Astrocyte (in vitro differentiated cells and primary cell): ENCODE measurements at regions not wholly inside any gene's neighbourhood (a gene's known extent, or its start where the extent isn't known, plus 50 kb on each side); places are given as distances from the start of the nearest gene placed in this dataset.
A peak's percentile ranks its signal among the peaks of the same experiment; 100 is the strongest.
"Not testable (repeated sequence)": the region's sequence is repeated elsewhere in the genome, so short reads cannot be mapped to it uniquely, and the experiment has no call there.

Experiments
- DNase-seq: peaks from one replicate; pipeline ENCODE4 v3.0.0-alpha.2; 2010; ENCODE audit warnings: low read depth
- FAIRE-seq: peaks from 2 replicates; lab custom pipeline; 2011; peaks lifted over from hg19 to GRCh38; lab: Jason Lieb, UNC
- H2AFZ ChIP-seq: 2 replicates; pipeline ENCODE4 v1.6.0; 2012; ENCODE audit warnings: low read depth, low read length, inconsistent platforms
- H3K27ac ChIP-seq: 2 replicates; pipeline ENCODE4 v1.5.1; 2011; ENCODE audit warnings: low read depth, low read length, inconsistent platforms
- H3K27me3 ChIP-seq: 2 replicates; pipeline ENCODE4 v1.6.0; 2011; ENCODE audit warnings: low read length, inconsistent platforms; ENCODE audit not compliant: insufficient read depth
- H3K36me3 ChIP-seq: 2 replicates; pipeline ENCODE4 v1.5.1; 2011; ENCODE audit warnings: low read length, inconsistent platforms; ENCODE audit not compliant: insufficient read depth
- H3K4me1 ChIP-seq: 2 replicates; pipeline ENCODE4 v1.5.1; 2011; ENCODE audit warnings: low read length, inconsistent platforms; ENCODE audit not compliant: insufficient read depth
- H3K4me2 ChIP-seq: 2 replicates; pipeline ENCODE4 v1.6.0; 2012; ENCODE audit warnings: low read length, inconsistent platforms
- H3K4me3 ChIP-seq: 2 replicates; pipeline ENCODE4 v1.5.1; 2011; ENCODE audit warnings: low read depth, mild to moderate bottlenecking, low read length, inconsistent platforms; ENCODE audit not compliant: insufficient read depth
- H3K79me2 ChIP-seq: 2 replicates; pipeline ENCODE4 v1.6.0; 2012; ENCODE audit warnings: mild to moderate bottlenecking, low read length, inconsistent platforms; ENCODE audit not compliant: insufficient read depth
- H3K9ac ChIP-seq: 2 replicates; pipeline ENCODE4 v1.6.0; 2012; ENCODE audit warnings: mild to moderate bottlenecking, low read length, inconsistent platforms
- H3K9me3 ChIP-seq: 2 replicates; pipeline ENCODE4 v1.5.1; 2012; ENCODE audit warnings: low read depth, mild to moderate bottlenecking, low read length, inconsistent platforms; ENCODE audit not compliant: insufficient read depth
- H4K20me1 ChIP-seq: 2 replicates; pipeline ENCODE4 v1.6.0; 2012; ENCODE audit warnings: low read length, inconsistent platforms; ENCODE audit not compliant: insufficient read depth
- H3K27ac Mint-ChIP-seq: one replicate; pipeline ENCODE4 v1.8.0; 2021; ENCODE audit warnings: mild to moderate bottlenecking, mixed read lengths; ENCODE audit not compliant: unreplicated experiment
- H3K27me3 Mint-ChIP-seq: one replicate; pipeline ENCODE4 v1.8.0; 2021; ENCODE audit warnings: low read depth, mixed read lengths; ENCODE audit not compliant: unreplicated experiment
- H3K36me3 Mint-ChIP-seq: one replicate; pipeline ENCODE4 v1.8.0; 2021; ENCODE audit warnings: low read depth, mixed read lengths; ENCODE audit not compliant: unreplicated experiment
- H3K4me1 Mint-ChIP-seq: one replicate; pipeline ENCODE4 v1.8.0; 2021; ENCODE audit warnings: low read depth, mixed read lengths; ENCODE audit not compliant: unreplicated experiment
- H3K4me3 Mint-ChIP-seq: one replicate; pipeline ENCODE4 v1.8.0; 2021; ENCODE audit warnings: mild to moderate bottlenecking, moderate library complexity, mixed read lengths; ENCODE audit not compliant: unreplicated experiment
- H3K9me3 Mint-ChIP-seq: one replicate; pipeline ENCODE4 v1.8.0; 2021; ENCODE audit warnings: mild to moderate bottlenecking, mixed read lengths; ENCODE audit not compliant: unreplicated experiment
- EZH2 ChIP-seq: IDR thresholded peaks from 2 replicates; pipeline ENCODE4 v1.6.1; 2012; ENCODE audit warnings: mild to moderate bottlenecking, low read length, inconsistent platforms; ENCODE audit not compliant: insufficient read depth
- TF ChIP-seq, protein P1 (sequence below): IDR thresholded peaks from 2 replicates; pipeline ENCODE4 v1.5.1; 2011; ENCODE audit warnings: low read depth, mild to moderate bottlenecking, inconsistent platforms, low read length, moderate library complexity; ENCODE audit not compliant: insufficient read depth

DNA sequence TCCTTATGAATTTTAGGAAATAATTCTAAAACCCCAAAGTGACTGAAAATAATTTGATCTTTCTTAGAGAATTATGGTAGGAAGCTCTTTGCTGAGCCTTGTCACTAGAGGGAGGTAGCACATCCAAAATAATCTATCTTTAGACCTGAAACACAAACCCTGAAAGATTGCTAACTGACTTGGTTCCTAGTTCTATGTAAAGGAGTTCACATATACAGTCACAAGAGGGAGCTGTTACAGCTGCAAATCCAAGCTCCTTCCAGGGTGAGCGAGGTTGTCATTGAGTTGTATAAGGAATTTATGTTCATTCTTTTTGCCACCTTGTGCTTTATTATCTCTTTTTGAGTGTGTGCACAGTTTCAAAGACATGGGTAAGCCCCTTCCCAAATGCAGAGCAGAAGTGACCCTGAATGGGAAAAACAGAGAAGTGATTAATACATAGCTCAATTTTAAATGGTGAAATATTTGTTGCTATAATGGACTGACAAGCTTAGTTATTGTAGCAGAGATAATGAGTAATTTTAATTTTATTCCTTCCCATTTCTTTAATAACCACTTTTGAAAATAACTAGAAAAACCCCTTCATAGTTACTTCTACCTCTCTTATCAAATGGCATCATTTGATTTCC is 387.9 kb downstream of the DAD1 start:
- Mint-ChIP-seq H3K9me3 (peaks cover 14% of the 10 kb centered on the region), H3K4me3 (no peak overlapping the region), H3K27me3 (no peaks in the 10 kb centered on the region), H3K4me1 (no peaks in the 10 kb centered on the region), H3K36me3 (peaks cover 2% of the 10 kb centered on the region), H3K27ac (no peak overlapping the region)
- H3K4me3 ChIP-seq, result no peak overlapping the region
- peaks cover 4% of the 10 kb centered on the region for H3K9me3 ChIP-seq
- DNase-seq (peak; percentile 26), FAIRE-seq (no peak)
- no peak overlapping the region for H3K9ac ChIP-seq
- no peak overlapping the region for H2AFZ ChIP-seq
- H3K4me1 ChIP-seq, result no peaks in the 10 kb centered on the region
- no peaks in the 10 kb centered on the region for H3K36me3 ChIP-seq
- H3K4me2 ChIP-seq, result no peak overlapping the region
- no peaks in the 10 kb centered on the region for H3K27me3 ChIP-seq
- H3K79me2 ChIP-seq, result no peaks in the 10 kb centered on the region
- TF ChIP-seq, protein P1, sequence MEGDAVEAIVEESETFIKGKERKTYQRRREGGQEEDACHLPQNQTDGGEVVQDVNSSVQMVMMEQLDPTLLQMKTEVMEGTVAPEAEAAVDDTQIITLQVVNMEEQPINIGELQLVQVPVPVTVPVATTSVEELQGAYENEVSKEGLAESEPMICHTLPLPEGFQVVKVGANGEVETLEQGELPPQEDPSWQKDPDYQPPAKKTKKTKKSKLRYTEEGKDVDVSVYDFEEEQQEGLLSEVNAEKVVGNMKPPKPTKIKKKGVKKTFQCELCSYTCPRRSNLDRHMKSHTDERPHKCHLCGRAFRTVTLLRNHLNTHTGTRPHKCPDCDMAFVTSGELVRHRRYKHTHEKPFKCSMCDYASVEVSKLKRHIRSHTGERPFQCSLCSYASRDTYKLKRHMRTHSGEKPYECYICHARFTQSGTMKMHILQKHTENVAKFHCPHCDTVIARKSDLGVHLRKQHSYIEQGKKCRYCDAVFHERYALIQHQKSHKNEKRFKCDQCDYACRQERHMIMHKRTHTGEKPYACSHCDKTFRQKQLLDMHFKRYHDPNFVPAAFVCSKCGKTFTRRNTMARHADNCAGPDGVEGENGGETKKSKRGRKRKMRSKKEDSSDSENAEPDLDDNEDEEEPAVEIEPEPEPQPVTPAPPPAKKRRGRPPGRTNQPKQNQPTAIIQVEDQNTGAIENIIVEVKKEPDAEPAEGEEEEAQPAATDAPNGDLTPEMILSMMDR, result peak; percentile 81
- no peak for TF ChIP-seq EZH2
- H3K27ac ChIP-seq, result no peak overlapping the region
- no peaks in the 10 kb centered on the region for H4K20me1 ChIP-seq

- not testable (repeated sequence) for FAIRE-seq, H3K9me3 ChIP-seq, H3K27me3 ChIP-seq, H3K4me3 Mint-ChIP-seq, H3K4me1 Mint-ChIP-seq, H3K79me2 ChIP-seq, H3K36me3 ChIP-seq, H3K4me2 ChIP-seq, H3K27ac ChIP-seq, DNase-seq, H3K4me3 ChIP-seq, H3K9ac ChIP-seq, H3K4me1 ChIP-seq, H3K36me3 Mint-ChIP-seq, H2AFZ ChIP-seq, H3K27ac Mint-ChIP-seq, H4K20me1 ChIP-seq, H3K27me3 Mint-ChIP-seq
- H3K9me3 Mint-ChIP-seq, result peaks cover 14% of the 10 kb centered on the region
These were observed 388.9 kb downstream of the DAD1 start for GRCh38 chr14:22200131-22200530.

GRCh38 chr14:22194664-22195063 is 394.4 kb downstream of the DAD1 start:
- DNase-seq, result no peak
- Histone ChIP-seq H3K36me3 (no peaks in the 10 kb centered on the region), H3K9ac (no peak overlapping the region), H2AFZ (no peak overlapping the region), H3K9me3 (peaks cover 4% of the 10 kb centered on the region), H3K27ac (no peak overlapping the region), H3K27me3 (no peaks in the 10 kb centered on the region), H3K4me1 (peaks cover 11% of the 10 kb centered on the region), H4K20me1 (no peaks in the 10 kb centered on the region), H3K79me2 (no peaks in the 10 kb centered on the region), H3K4me2 (no peak overlapping the region), H3K4me3 (no peak overlapping the region)
- FAIRE-seq, result no peak
- no peak for TF ChIP-seq EZH2
- TF ChIP-seq, protein P1, result no peak
- Mint-ChIP-seq H3K27ac (no peak overlapping the region), H3K27me3 (no peaks in the 10 kb centered on the region), H3K36me3 (peaks cover 2% of the 10 kb centered on the region), H3K4me1 (peaks cover 20% of the 10 kb centered on the region), H3K4me3 (no peak overlapping the region), H3K9me3 (peaks cover 12% of the 10 kb centered on the region)
